ENCODE measurements at regions not wholly inside any gene's neighbourhood (a gene's known extent, or its start where the extent isn't known, plus 50 kb on each side); places are given as distances from the start of the nearest gene placed in this dataset.

DNA sequence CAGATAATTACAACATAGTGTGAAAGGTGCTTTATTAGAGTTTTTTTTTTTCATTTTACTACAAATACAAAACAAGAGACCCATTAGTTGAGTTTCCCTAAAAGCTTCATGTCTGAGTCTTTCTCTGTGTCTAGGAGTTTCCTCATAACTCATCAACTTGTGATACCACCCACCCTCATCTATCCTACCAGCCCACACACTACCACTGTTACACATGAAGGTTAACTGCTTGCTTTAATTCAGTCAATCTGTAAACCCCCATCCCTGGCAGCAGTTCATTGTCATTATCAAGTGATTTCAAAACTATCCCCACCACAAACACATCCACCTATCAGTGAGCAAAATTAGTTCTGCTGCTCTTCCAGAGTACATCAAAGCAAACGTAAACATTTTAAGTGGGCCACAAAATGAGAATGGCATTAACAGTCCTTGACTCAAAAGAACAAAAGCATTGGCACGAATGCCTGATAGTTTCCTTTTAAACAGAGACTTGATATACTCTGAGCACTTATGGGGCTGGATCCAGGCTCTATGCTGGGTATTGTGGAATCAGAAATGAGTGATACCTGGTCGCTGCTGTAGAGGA is 331.6 kb upstream of the FAM241A start:
- TF ChIP-seq EZH2 (IDR thresholded peaks at IDR 0.05; ENCODE audit: borderline replicate concordance) (no peak), EZH2phosphoT487 (IDR thresholded peaks at IDR 0.05; ENCODE audit: low read depth, severe bottlenecking, unreplicated experiment) (no peak)
- TF ChIP-seq, protein P1, sequence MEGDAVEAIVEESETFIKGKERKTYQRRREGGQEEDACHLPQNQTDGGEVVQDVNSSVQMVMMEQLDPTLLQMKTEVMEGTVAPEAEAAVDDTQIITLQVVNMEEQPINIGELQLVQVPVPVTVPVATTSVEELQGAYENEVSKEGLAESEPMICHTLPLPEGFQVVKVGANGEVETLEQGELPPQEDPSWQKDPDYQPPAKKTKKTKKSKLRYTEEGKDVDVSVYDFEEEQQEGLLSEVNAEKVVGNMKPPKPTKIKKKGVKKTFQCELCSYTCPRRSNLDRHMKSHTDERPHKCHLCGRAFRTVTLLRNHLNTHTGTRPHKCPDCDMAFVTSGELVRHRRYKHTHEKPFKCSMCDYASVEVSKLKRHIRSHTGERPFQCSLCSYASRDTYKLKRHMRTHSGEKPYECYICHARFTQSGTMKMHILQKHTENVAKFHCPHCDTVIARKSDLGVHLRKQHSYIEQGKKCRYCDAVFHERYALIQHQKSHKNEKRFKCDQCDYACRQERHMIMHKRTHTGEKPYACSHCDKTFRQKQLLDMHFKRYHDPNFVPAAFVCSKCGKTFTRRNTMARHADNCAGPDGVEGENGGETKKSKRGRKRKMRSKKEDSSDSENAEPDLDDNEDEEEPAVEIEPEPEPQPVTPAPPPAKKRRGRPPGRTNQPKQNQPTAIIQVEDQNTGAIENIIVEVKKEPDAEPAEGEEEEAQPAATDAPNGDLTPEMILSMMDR (IDR thresholded peaks at IDR 0.05; ENCODE audit: poor library complexity), result no peak
- no peak overlapping the region for H2AFZ ChIP-seq
- no peaks in the 10 kb centered on the region for H3K4me1 ChIP-seq (ENCODE audit: insufficient read depth)
- H3K9me3 ChIP-seq (ENCODE audit: low read depth), result no peaks in the 10 kb centered on the region
- H3K27ac ChIP-seq, result no peak overlapping the region
- no peaks in the 10 kb centered on the region for H3K27me3 ChIP-seq
- 45% methylated on average over 3 of the region's 3 CpGs for WGBS (ENCODE audit: low lambda C conversion rate, missing lambda C conversion rate)
- H3K4me2 ChIP-seq, result no peak overlapping the region
- no peak overlapping the region for H3K4me3 ChIP-seq
- no peaks in the 10 kb centered on the region for H3K79me2 ChIP-seq
- H3K36me3 ChIP-seq (replicated peaks; ENCODE audit: insufficient read depth, low read depth), result no peaks in the 10 kb centered on the region
- H4K20me1 ChIP-seq (ENCODE audit: insufficient read depth, poor library complexity, severe bottlenecking), result no peaks in the 10 kb centered on the region
- DNase-seq (ENCODE audit: low spot score), result no peak
- no peaks in the 10 kb centered on the region for H3K9me2 ChIP-seq (replicated peaks; ENCODE audit: insufficient read depth)

DNA sequence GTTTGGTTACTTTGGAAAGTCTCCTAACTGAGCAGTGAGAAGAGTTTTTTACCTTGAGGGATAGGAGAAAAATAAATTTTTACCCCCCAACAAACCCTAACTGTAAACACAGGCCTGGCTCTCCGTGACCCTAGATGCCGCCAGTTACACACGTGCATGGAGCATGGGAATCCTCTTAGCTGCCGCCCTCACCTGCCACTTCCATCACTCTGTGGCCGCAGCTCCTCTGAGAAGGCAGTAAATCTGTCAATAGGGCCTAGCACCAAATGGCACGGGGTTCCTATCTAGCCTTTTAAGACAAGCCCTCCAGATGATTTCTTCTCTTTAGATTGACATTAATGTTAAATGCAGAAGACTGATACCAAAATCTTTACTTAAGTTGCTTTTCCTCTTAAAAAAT is 330.3 kb upstream of the FAM241A start:
- Histone ChIP-seq H4K20me1 (ENCODE audit: insufficient read depth, poor library complexity, severe bottlenecking) (no peaks in the 10 kb centered on the region), H3K27me3 (no peaks in the 10 kb centered on the region), H3K36me3 (replicated peaks; ENCODE audit: insufficient read depth, low read depth) (no peaks in the 10 kb centered on the region), H3K79me2 (no peaks in the 10 kb centered on the region), H3K4me3 (no peak overlapping the region), H3K4me2 (no peak overlapping the region), H2AFZ (no peak overlapping the region), H3K9me2 (replicated peaks; ENCODE audit: insufficient read depth) (no peaks in the 10 kb centered on the region), H3K4me1 (ENCODE audit: insufficient read depth) (no peaks in the 10 kb centered on the region), H3K9me3 (ENCODE audit: low read depth) (no peaks in the 10 kb centered on the region), H3K27ac (no peak overlapping the region)
- TF ChIP-seq EZH2 (IDR thresholded peaks at IDR 0.05; ENCODE audit: borderline replicate concordance) (no peak), EZH2phosphoT487 (IDR thresholded peaks at IDR 0.05; ENCODE audit: low read depth, severe bottlenecking, unreplicated experiment) (no peak)
- TF ChIP-seq, protein P1 (IDR thresholded peaks at IDR 0.05; ENCODE audit: poor library complexity), result no peak
- WGBS (ENCODE audit: low lambda C conversion rate, missing lambda C conversion rate), result 61% methylated on average over 6 of the region's 6 CpGs
- no peak for DNase-seq (ENCODE audit: low spot score)

DNA sequence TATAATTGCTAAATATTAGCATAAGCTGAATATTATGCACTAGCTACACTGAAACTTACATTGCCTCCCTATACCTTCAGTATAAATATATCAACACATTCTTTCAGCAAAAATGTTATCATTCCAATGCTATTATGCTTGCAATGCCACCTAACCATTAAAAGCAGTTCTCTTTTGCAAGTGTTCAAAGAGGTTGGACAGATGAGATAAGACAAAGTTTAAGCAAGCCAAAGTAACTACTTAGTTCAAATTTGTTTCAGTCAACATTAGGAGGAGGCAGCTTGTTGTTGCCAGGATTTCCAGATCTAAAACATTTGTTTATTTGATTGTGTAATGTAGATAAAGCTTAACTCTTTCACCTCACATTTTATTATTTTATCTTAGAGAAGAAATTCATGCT is 323.9 kb upstream of the FAM241A start:
- Histone ChIP-seq H3K4me1 (ENCODE audit: insufficient read depth) (no peaks in the 10 kb centered on the region), H3K9me3 (ENCODE audit: low read depth) (no peaks in the 10 kb centered on the region), H2AFZ (no peak overlapping the region), H3K36me3 (replicated peaks; ENCODE audit: insufficient read depth, low read depth) (no peaks in the 10 kb centered on the region), H3K4me2 (no peak overlapping the region), H3K4me3 (no peak overlapping the region), H4K20me1 (ENCODE audit: insufficient read depth, poor library complexity, severe bottlenecking) (no peaks in the 10 kb centered on the region), H3K79me2 (no peaks in the 10 kb centered on the region), H3K9me2 (replicated peaks; ENCODE audit: insufficient read depth) (no peaks in the 10 kb centered on the region), H3K27ac (no peak overlapping the region), H3K27me3 (no peaks in the 10 kb centered on the region)
- TF ChIP-seq, protein P1 (IDR thresholded peaks at IDR 0.05; ENCODE audit: poor library complexity), result no peak
- TF ChIP-seq EZH2 (IDR thresholded peaks at IDR 0.05; ENCODE audit: borderline replicate concordance) (no peak), EZH2phosphoT487 (IDR thresholded peaks at IDR 0.05; ENCODE audit: low read depth, severe bottlenecking, unreplicated experiment) (no peak)
- DNase-seq (ENCODE audit: low spot score), result no peak

DNA sequence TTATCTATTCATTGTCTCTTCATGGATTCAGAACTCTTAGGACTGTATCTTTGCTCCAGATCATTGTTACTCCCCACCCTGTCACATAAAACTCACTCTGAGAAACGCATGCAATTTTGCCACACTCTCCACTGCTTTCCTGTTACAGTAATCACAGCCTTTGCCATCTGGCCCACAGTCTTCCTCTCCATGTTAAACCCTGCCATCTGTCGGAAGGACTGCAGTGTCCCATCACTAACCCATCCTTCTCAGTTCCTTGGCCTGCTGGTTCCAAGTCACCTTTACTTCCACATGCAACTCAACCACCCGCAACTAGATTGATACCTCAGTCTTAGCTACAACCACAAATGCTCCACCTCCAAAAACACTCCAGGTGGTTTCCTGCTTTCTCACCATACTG is 308.7 kb upstream of the FAM241A start:
- Histone ChIP-seq H3K4me2 (no peak overlapping the region), H3K9me2 (replicated peaks; ENCODE audit: insufficient read depth) (no peaks in the 10 kb centered on the region), H4K20me1 (ENCODE audit: insufficient read depth, poor library complexity, severe bottlenecking) (no peaks in the 10 kb centered on the region), H3K4me1 (ENCODE audit: insufficient read depth) (no peaks in the 10 kb centered on the region), H3K27me3 (no peaks in the 10 kb centered on the region), H3K27ac (no peak overlapping the region), H3K9me3 (ENCODE audit: low read depth) (no peaks in the 10 kb centered on the region), H3K36me3 (replicated peaks; ENCODE audit: insufficient read depth, low read depth) (no peaks in the 10 kb centered on the region), H3K4me3 (no peak overlapping the region), H3K79me2 (no peaks in the 10 kb centered on the region), H2AFZ (no peak overlapping the region)
- TF ChIP-seq EZH2phosphoT487 (IDR thresholded peaks at IDR 0.05; ENCODE audit: low read depth, severe bottlenecking, unreplicated experiment) (no peak), EZH2 (IDR thresholded peaks at IDR 0.05; ENCODE audit: borderline replicate concordance) (no peak)
- TF ChIP-seq, protein P1 (IDR thresholded peaks at IDR 0.05; ENCODE audit: poor library complexity), result no peak
- 72% methylated on average over 3 of the region's 3 CpGs for WGBS (ENCODE audit: low lambda C conversion rate, missing lambda C conversion rate)
- no peak for DNase-seq (ENCODE audit: low spot score)
